ENCODE measurements at regions not wholly inside any gene's neighbourhood (a gene's known extent, or its start where the extent isn't known, plus 50 kb on each side); places are given as distances from the start of the nearest gene placed in this dataset.

GRCh38 chr9:16336833-16337232 is 533.6 kb downstream of the BNC2 start:
- no peak for TF ChIP-seq POLR2A (IDR thresholded peaks at IDR 0.05)
- TF ChIP-seq CTCF (IDR thresholded peaks at IDR 0.05) = no peak
- TF ChIP-seq EP300 (IDR thresholded peaks at IDR 0.05) = no peak

Measured in tibial nerve (tissue), 4 donors.